WTC11 (cell line): ENCODE measurements at regions not wholly inside any gene's neighbourhood (a gene's known extent, or its start where the extent isn't known, plus 50 kb on each side); places are given as distances from the start of the nearest gene placed in this dataset.

ENCODE experiments used
- ATAC-seq: fragments of 200-7000 bp; cut with Tn5 transposase; 2 replicates; pipeline ENCODE4 v1.10.0; 2021; ENCODE audit warnings: mild to moderate bottlenecking, moderate library complexity
- CTCF ChIA-PET: fragments of 300-600 bp; sonication (Branson Sonifier 250); formaldehyde crosslinking; loops from one replicate; lab custom pipeline; 2021; ENCODE audit warnings: antibody characterized with exemption; lab: Charles Lee
- POLR2A ChIA-PET: fragments of 350-600 bp; sonication (Branson Sonifier 250); formaldehyde crosslinking; loops from one replicate; lab custom pipeline; 2021; ENCODE audit warnings: antibody characterized with exemption; lab: Charles Lee
- DNase-seq: peaks from one replicate; pipeline ENCODE4 v3.0.0; 2021; ENCODE audit warnings: low spot score
- H3K27ac Mint-ChIP-seq: 2 replicates; pipeline ENCODE4 v1.8.0; 2021; ENCODE audit warnings: mixed read lengths
- H3K27me3 Mint-ChIP-seq: 2 replicates; pipeline ENCODE4 v1.8.0; 2021; ENCODE audit warnings: low read depth, mild to moderate bottlenecking, moderate library complexity, mixed read lengths
- H3K36me3 Mint-ChIP-seq: 2 replicates; pipeline ENCODE4 v1.8.0; 2021; ENCODE audit warnings: mixed read lengths
- H3K4me1 Mint-ChIP-seq: 2 replicates; pipeline ENCODE4 v1.8.0; 2022; ENCODE audit warnings: mixed read lengths
- H3K4me3 Mint-ChIP-seq: 2 replicates; pipeline ENCODE4 v1.8.0; 2021; ENCODE audit warnings: mild to moderate bottlenecking, moderate library complexity, mixed read lengths
- H3K9me3 Mint-ChIP-seq: 2 replicates; pipeline ENCODE4 v1.8.0; 2021; ENCODE audit warnings: mixed read lengths
- E2F4 ChIP-seq: sonication (generic); formaldehyde crosslinking; IDR thresholded peaks from 2 replicates; pipeline ENCODE4 v1.8.1; 2022; ENCODE audit warnings: low read depth, mild to moderate bottlenecking, moderate library complexity, missing genetic modification reagents, borderline replicate concordance
- ELF4 ChIP-seq: sonication (generic); formaldehyde crosslinking; IDR thresholded peaks from 2 replicates; pipeline ENCODE4 v1.8.1; 2022; ENCODE audit warnings: low read depth, mild to moderate bottlenecking, moderate library complexity, missing genetic modification reagents
- ETV6 ChIP-seq: sonication (generic); formaldehyde crosslinking; IDR thresholded peaks from 2 replicates; pipeline ENCODE4 v1.8.1; 2022; ENCODE audit warnings: mild to moderate bottlenecking, missing genetic modification reagents
- GRHL2 ChIP-seq: fragments of 250-450 bp; sonication (Bioruptor Pico); IDR thresholded peaks from 2 replicates; pipeline ENCODE4 v1.8.0; 2022; ENCODE audit warnings: mild to moderate bottlenecking, moderate library complexity; ENCODE audit not compliant: insufficient replicate concordance, severe bottlenecking
- GTF2I ChIP-seq: fragments of 250-450 bp; sonication (Bioruptor Pico); conservative IDR thresholded peaks from 2 replicates; pipeline ENCODE4 v1.4.0; 2021; ENCODE audit warnings: mild to moderate bottlenecking
- HMGXB4 ChIP-seq: sonication (generic); formaldehyde crosslinking; IDR thresholded peaks from 2 replicates; pipeline ENCODE4 v1.8.1; 2023; ENCODE audit warnings: mild to moderate bottlenecking, moderate library complexity, missing genetic modification reagents
- IRF2 ChIP-seq: sonication (generic); formaldehyde crosslinking; IDR thresholded peaks from 2 replicates; pipeline ENCODE4 v1.8.0; 2022; ENCODE audit warnings: low read depth, missing genetic modification reagents, borderline replicate concordance
- KAT7 ChIP-seq: sonication (generic); formaldehyde crosslinking; IDR thresholded peaks from 2 replicates; pipeline ENCODE4 v1.8.1; 2023; ENCODE audit warnings: missing genetic modification reagents, mild to moderate bottlenecking, borderline replicate concordance
- MXD4 ChIP-seq: fragments of 250-450 bp; sonication (Bioruptor Pico); IDR thresholded peaks from 2 replicates; pipeline ENCODE4 v1.8.0; 2021; ENCODE audit warnings: mild to moderate bottlenecking, moderate library complexity, borderline replicate concordance
- NFE2L1 ChIP-seq: sonication (generic); formaldehyde crosslinking; IDR thresholded peaks from 2 replicates; pipeline ENCODE4 v1.8.1; 2023; ENCODE audit warnings: missing genetic modification reagents
- NR3C1 ChIP-seq: sonication (generic); formaldehyde crosslinking; conservative IDR thresholded peaks from 2 replicates; pipeline ENCODE4 v1.8.1; 2023; ENCODE audit warnings: low read depth, mild to moderate bottlenecking, missing genetic modification reagents
- PRRX2 ChIP-seq: fragments of 250-450 bp; sonication (Bioruptor Pico); IDR thresholded peaks from 2 replicates; pipeline ENCODE4 v1.8.0; 2021; ENCODE audit warnings: mild to moderate bottlenecking
- SMAD4 ChIP-seq: sonication (generic); formaldehyde crosslinking; IDR thresholded peaks from 2 replicates; pipeline ENCODE4 v1.8.0; 2022; ENCODE audit warnings: mild to moderate bottlenecking, missing genetic modification reagents
- USF1 ChIP-seq: sonication (generic); formaldehyde crosslinking; IDR thresholded peaks from 2 replicates; pipeline ENCODE4 v1.8.0; 2022; ENCODE audit warnings: mild to moderate bottlenecking, missing genetic modification reagents
- ZBTB21 ChIP-seq: sonication (generic); formaldehyde crosslinking; IDR thresholded peaks from 2 replicates; pipeline ENCODE4 v1.8.1; 2023; ENCODE audit warnings: mild to moderate bottlenecking, missing genetic modification reagents, borderline replicate concordance
- ZMAT4 ChIP-seq: fragments of 250-450 bp; sonication (Bioruptor Pico); IDR thresholded peaks from 2 replicates; pipeline ENCODE4 v1.9.0; 2021; ENCODE audit warnings: mild to moderate bottlenecking
- ZNF121 ChIP-seq: sonication (generic); formaldehyde crosslinking; IDR thresholded peaks from 2 replicates; pipeline ENCODE4 v1.8.0; 2023; ENCODE audit warnings: missing genetic modification reagents
- ZNF138 ChIP-seq: sonication (generic); formaldehyde crosslinking; conservative IDR thresholded peaks from 2 replicates; pipeline ENCODE4 v1.8.1; 2022; ENCODE audit warnings: mild to moderate bottlenecking, moderate library complexity, missing genetic modification reagents
- ZNF219 ChIP-seq: sonication (generic); formaldehyde crosslinking; IDR thresholded peaks from 2 replicates; pipeline ENCODE4 v1.8.0; 2023; ENCODE audit warnings: missing genetic modification reagents, mild to moderate bottlenecking, borderline replicate concordance
- ZNF232 ChIP-seq: sonication (generic); formaldehyde crosslinking; IDR thresholded peaks from 2 replicates; pipeline ENCODE4 v1.8.0; 2022; ENCODE audit warnings: mild to moderate bottlenecking, missing genetic modification reagents
- ZNF263 ChIP-seq: sonication (generic); formaldehyde crosslinking; IDR thresholded peaks from 2 replicates; pipeline ENCODE4 v1.8.1; 2022; ENCODE audit warnings: low read depth, mild to moderate bottlenecking, moderate library complexity, missing genetic modification reagents
- ZNF281 ChIP-seq: sonication (generic); formaldehyde crosslinking; IDR thresholded peaks from 2 replicates; pipeline ENCODE4 v1.8.0; 2023; ENCODE audit warnings: mild to moderate bottlenecking, missing genetic modification reagents
- ZNF317 ChIP-seq: sonication (generic); formaldehyde crosslinking; IDR thresholded peaks from 2 replicates; pipeline ENCODE4 v1.8.1; 2023; ENCODE audit warnings: low read depth, mild to moderate bottlenecking, moderate library complexity, missing genetic modification reagents, borderline replicate concordance
- ZNF396 ChIP-seq: fragments of 250-450 bp; sonication (Bioruptor Pico); IDR thresholded peaks from 2 replicates; pipeline ENCODE4 v1.8.0; 2021; ENCODE audit warnings: mild to moderate bottlenecking, moderate library complexity, borderline replicate concordance
- ZNF416 ChIP-seq: fragments of 250-450 bp; sonication (Bioruptor Pico); IDR thresholded peaks from 2 replicates; pipeline ENCODE4 v1.9.0; 2021; ENCODE audit warnings: mild to moderate bottlenecking, inconsistent platforms
- ZNF512 ChIP-seq: sonication (generic); formaldehyde crosslinking; IDR thresholded peaks from 2 replicates; pipeline ENCODE4 v1.8.1; 2022; ENCODE audit warnings: missing genetic modification reagents, borderline replicate concordance
- ZSCAN18 ChIP-seq: fragments of 250-450 bp; sonication (Bioruptor Pico); IDR thresholded peaks from 2 replicates; pipeline ENCODE4 v2.1.2; 2022; ENCODE audit warnings: mild to moderate bottlenecking, moderate library complexity

GRCh38 chrX:69104756-69105434, 60.4 kb downstream of the PJA1 start:
- no peak overlapping the region for H3K4me3 Mint-ChIP-seq
- DNase-seq: no peak
- no peak overlapping the region for H3K27ac Mint-ChIP-seq
- H3K27me3 Mint-ChIP-seq: no peaks in the 10 kb centered on the region
- H3K4me1 Mint-ChIP-seq: peaks cover 25% of the 10 kb centered on the region
- POLR2A ChIA-PET: interaction anchor here (1.1 kb wide), 1 partner anchor 16 kb away, joined by 3 read pairs; no protein-coding TSS in a partner anchor
- CTCF ChIA-PET: interaction anchor here (0.6 to 4.7 kb wide), 3 partner anchors 11 to 993 kb away, joined by 3 to 32 read pairs (median 5); no protein-coding TSS in a partner anchor
- no peaks in the 10 kb centered on the region for H3K36me3 Mint-ChIP-seq
- no peaks in the 10 kb centered on the region for H3K9me3 Mint-ChIP-seq
- TF ChIP-seq ZNF416: no peak
- no peak for TF ChIP-seq SMAD4 (CRISPR knock-in tag)
- no peak for TF ChIP-seq ZNF219 (CRISPR knock-in tag)
- no peak for TF ChIP-seq NFE2L1 (CRISPR knock-in tag)
- no peak for TF ChIP-seq GRHL2 (CRISPR knock-in tag)
- TF ChIP-seq ZNF263 (CRISPR knock-in tag): no peak
- TF ChIP-seq ZNF121: no peak
- no peak for TF ChIP-seq ZNF512 (CRISPR knock-in tag)
- no peak for TF ChIP-seq ZSCAN18 (CRISPR knock-in tag)
- no peak for TF ChIP-seq NR3C1 (CRISPR knock-in tag)
- TF ChIP-seq ZNF317: no peak
- no peak for TF ChIP-seq MXD4 (CRISPR knock-in tag)
- TF ChIP-seq PRRX2 (CRISPR knock-in tag): no peak
- no peak for TF ChIP-seq IRF2 (CRISPR knock-in tag)
- no peak for TF ChIP-seq ZBTB21
- no peak for ATAC-seq

GRCh38 chrX:69103539-69103938, 61.7 kb downstream of the PJA1 start:
- Mint-ChIP-seq H3K27ac (no peak overlapping the region), H3K9me3 (no peaks in the 10 kb centered on the region), H3K27me3 (no peaks in the 10 kb centered on the region), H3K4me1 (peaks cover 21% of the 10 kb centered on the region), H3K4me3 (no peak overlapping the region), H3K36me3 (no peaks in the 10 kb centered on the region)
- POLR2A ChIA-PET: no interaction called here
- CTCF ChIA-PET: interaction anchor here (1.9 kb wide), 1 partner anchor 118 kb away, joined by 5 read pairs; no protein-coding TSS in a partner anchor
- no peak for TF ChIP-seq ZNF281
- no peak for TF ChIP-seq HMGXB4 (CRISPR knock-in tag)
- no peak for TF ChIP-seq ETV6 (CRISPR knock-in tag)
- no peak for TF ChIP-seq GTF2I
- no peak for TF ChIP-seq ZMAT4 (CRISPR knock-in tag)
- TF ChIP-seq USF1 (CRISPR knock-in tag): no peak
- TF ChIP-seq ZNF232 (CRISPR knock-in tag): no peak
- no peak for TF ChIP-seq ZNF396
- no peak for TF ChIP-seq MXD4 (CRISPR knock-in tag)
- TF ChIP-seq KAT7 (CRISPR knock-in tag): no peak
- no peak for TF ChIP-seq E2F4 (CRISPR knock-in tag)
- TF ChIP-seq ELF4: no peak
- no peak for TF ChIP-seq ZNF138 (CRISPR knock-in tag)
- DNase-seq (no peak), ATAC-seq (no peak)
